ENCODE measurements at regions not wholly inside any gene's neighbourhood (a gene's known extent, or its start where the extent isn't known, plus 50 kb on each side); places are given as distances from the start of the nearest gene placed in this dataset.

DNA sequence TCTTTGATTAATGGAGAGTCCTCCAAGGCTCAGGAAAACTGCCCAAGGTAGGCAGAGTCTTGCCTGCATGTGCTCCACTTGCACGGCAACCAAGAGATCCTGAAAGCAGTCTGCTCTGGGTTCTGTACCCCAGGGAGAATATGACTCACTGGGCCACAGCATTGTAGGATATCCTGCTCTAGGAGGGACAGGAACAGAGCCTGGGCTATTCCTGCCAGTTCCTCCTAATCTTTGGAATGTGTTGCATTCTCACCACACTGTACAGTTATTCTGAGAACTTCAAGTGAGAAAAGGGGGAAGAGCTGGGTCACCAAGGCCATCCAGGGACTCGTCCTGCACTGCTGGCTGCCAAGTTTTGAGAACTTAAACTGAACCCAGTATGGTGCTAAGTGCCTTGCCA, 278.5 kb downstream of the MATN1 start:
- TF ChIP-seq POLR2A (IDR thresholded peaks at IDR 0.05), result no peak
- TF ChIP-seq, protein P1, sequence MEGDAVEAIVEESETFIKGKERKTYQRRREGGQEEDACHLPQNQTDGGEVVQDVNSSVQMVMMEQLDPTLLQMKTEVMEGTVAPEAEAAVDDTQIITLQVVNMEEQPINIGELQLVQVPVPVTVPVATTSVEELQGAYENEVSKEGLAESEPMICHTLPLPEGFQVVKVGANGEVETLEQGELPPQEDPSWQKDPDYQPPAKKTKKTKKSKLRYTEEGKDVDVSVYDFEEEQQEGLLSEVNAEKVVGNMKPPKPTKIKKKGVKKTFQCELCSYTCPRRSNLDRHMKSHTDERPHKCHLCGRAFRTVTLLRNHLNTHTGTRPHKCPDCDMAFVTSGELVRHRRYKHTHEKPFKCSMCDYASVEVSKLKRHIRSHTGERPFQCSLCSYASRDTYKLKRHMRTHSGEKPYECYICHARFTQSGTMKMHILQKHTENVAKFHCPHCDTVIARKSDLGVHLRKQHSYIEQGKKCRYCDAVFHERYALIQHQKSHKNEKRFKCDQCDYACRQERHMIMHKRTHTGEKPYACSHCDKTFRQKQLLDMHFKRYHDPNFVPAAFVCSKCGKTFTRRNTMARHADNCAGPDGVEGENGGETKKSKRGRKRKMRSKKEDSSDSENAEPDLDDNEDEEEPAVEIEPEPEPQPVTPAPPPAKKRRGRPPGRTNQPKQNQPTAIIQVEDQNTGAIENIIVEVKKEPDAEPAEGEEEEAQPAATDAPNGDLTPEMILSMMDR (IDR thresholded peaks at IDR 0.05), result no peak
- no peak for TF ChIP-seq POLR2AphosphoS5 (IDR thresholded peaks at IDR 0.05)
